HCT116 (cell line): ENCODE measurements at regions not wholly inside any gene's neighbourhood (a gene's known extent, or its start where the extent isn't known, plus 50 kb on each side); places are given as distances from the start of the nearest gene placed in this dataset.

Experiments
- ATF3 ChIP-seq: IDR thresholded peaks from 2 replicates; pipeline ENCODE4 v1.6.1; 2012
- CEBPB ChIP-seq: IDR thresholded peaks from 2 replicates; pipeline ENCODE4 v1.6.1; 2012; ENCODE audit warnings: low read depth
- CTCF ChIP-seq, 3 experiments: fragments of 200-600 bp in 1 of 3; sonication (generic) in 1 of 3; IDR thresholded peaks in 2 of 3; conservative IDR thresholded peaks in 1 of 3; 2 replicates each; pipeline ENCODE4 v1.5.1; 2012 to 2017; ENCODE audit warnings: low read depth in 2 of 3, low read length in 2 of 3, antibody characterized with exemption in 1 of 3, borderline replicate concordance in 1 of 3, control low read depth in 1 of 3, mild to moderate bottlenecking in 1 of 3, mixed read lengths in 1 of 3, mixed run types in 1 of 3, moderate library complexity in 1 of 3; ENCODE audit not compliant: insufficient read depth in 1 of 3
- EGR1 ChIP-seq: IDR thresholded peaks from 2 replicates; pipeline ENCODE4 v1.6.1; 2012; ENCODE audit warnings: low read depth
- ELF1 ChIP-seq: IDR thresholded peaks from 2 replicates; pipeline ENCODE4 v1.6.1; 2012; ENCODE audit warnings: low read depth, borderline replicate concordance
- EZH2 ChIP-seq: fragments of 200-600 bp; sonication (generic); IDR thresholded peaks from 2 replicates; pipeline ENCODE4 v1.6.1; 2017; ENCODE audit warnings: antibody characterized with exemption, mixed run types
- EZH2phosphoT487 ChIP-seq: fragments of 200-600 bp; IDR thresholded peaks from 2 replicates; pipeline ENCODE4 v1.6.1; 2018; ENCODE audit warnings: antibody characterized with exemption, borderline replicate concordance
- JUND ChIP-seq: IDR thresholded peaks from 2 replicates; pipeline ENCODE4 v1.6.1; 2012
- POLR2A ChIP-seq: IDR thresholded peaks from 2 replicates; pipeline ENCODE4 v1.7.0; 2011; ENCODE audit warnings: borderline replicate concordance; ENCODE audit not compliant: insufficient read depth, insufficient read length; ENCODE audit errors: extremely low read depth
- POLR2AphosphoS5 ChIP-seq: IDR thresholded peaks from 2 replicates; pipeline ENCODE4 v1.6.1; 2011; ENCODE audit warnings: mild to moderate bottlenecking, low read depth, low read length, moderate library complexity
- RAD21 ChIP-seq: IDR thresholded peaks from 2 replicates; pipeline ENCODE4 v1.6.1; 2012; ENCODE audit warnings: low read depth, mild to moderate bottlenecking
- REST ChIP-seq: IDR thresholded peaks from 2 replicates; pipeline ENCODE4 v1.6.1; 2012; ENCODE audit warnings: low read depth
- SP1 ChIP-seq: IDR thresholded peaks from 2 replicates; pipeline ENCODE4 v1.6.1; 2012; ENCODE audit warnings: low read depth
- ZBTB33 ChIP-seq: IDR thresholded peaks from 2 replicates; pipeline ENCODE4 v1.6.1; 2011; ENCODE audit warnings: mild to moderate bottlenecking, low read length, moderate library complexity; ENCODE audit not compliant: insufficient replicate concordance; ENCODE audit errors: extremely low read depth

- TF ChIP-seq POLR2A (no peak), EZH2phosphoT487 (no peak), CTCF (IDR thresholded peaks at IDR 0.05 in 2 of 3, conservative IDR thresholded peaks at IDR 0.05 in 1 of 3; ENCODE audit: borderline replicate concordance in 1 of 3, insufficient read depth in 1 of 3, low read depth in 2 of 3, low read length in 2 of 3) (no peak), POLR2AphosphoS5 (no peak), REST (no peak), RAD21 (no peak), SP1 (no peak), CEBPB (no peak), JUND (no peak), ELF1 (no peak), EGR1 (no peak), ATF3 (no peak), EZH2 (no peak), ZBTB33 (no peak)
These were observed 110.9 kb upstream of the TARS1 start for GRCh38 chr5:33329891-33330290.
